K562 (cell line): ENCODE measurements at regions not wholly inside any gene's neighbourhood (a gene's known extent, or its start where the extent isn't known, plus 50 kb on each side); places are given as distances from the start of the nearest gene placed in this dataset.

Experiments used
- ATAC-seq: fragments of 200-7000 bp; cut with Tn5 transposase; 3 replicates; pipeline ENCODE4 v1.9.1; 2020; ENCODE audit warnings: moderate library complexity
- BruUV-seq: library from RNA; stranded (reverse); fragments of 400-500 nt; replicated peaks from 2 replicates; lab custom pipeline; 2021; lab: Mats Ljungman, UMichigan
- CTCF ChIA-PET: fragments of 300-600 bp; formaldehyde crosslinking; extraction: SDS; loops from one replicate; lab custom pipeline; 2021; ENCODE audit warnings: low intra/inter-chr PET ratio; lab: Yijun Ruan, JAX
- POLR2A ChIA-PET: fragments of 300-600, 350-650 bp; sonication (Branson Sonifier 250); formaldehyde crosslinking; extraction: SDS; loops from one replicate; lab custom pipeline; 2021; ENCODE audit warnings: antibody characterized with exemption, inconsistent platforms; lab: Yijun Ruan, JAX
- DNase-seq, 4 experiments: peaks; one replicate each; pipeline versions ENCODE4 v3.0.0 to v3.0.0-alpha.2; 2011 to 2018; ENCODE audit warnings: low spot score in 3 of 4, mixed read lengths in 3 of 4; ENCODE audit errors: extremely low read depth in 1 of 4
- FAIRE-seq: peaks from 2 replicates; lab custom pipeline; 2011; peaks lifted over from hg19 to GRCh38; lab: Jason Lieb, UNC
- H2AFZ ChIP-seq: 2 replicates; pipeline ENCODE4 v1.6.0; 2011; ENCODE audit warnings: low read depth, low read length, control low read depth, inconsistent platforms
- H3K27ac ChIP-seq: fragments of 200-600 bp; 3 replicates; pipeline ENCODE4 v1.8.0; 2011; ENCODE audit warnings: low read depth, mild to moderate bottlenecking, control low read depth, inconsistent platforms, low read length, moderate library complexity, mixed read lengths; ENCODE audit errors: extremely low read depth
- H3K27me3 ChIP-seq, 2 experiments: fragments of 300-600 bp in 1 of 2; 2 replicates in 1 of 2; 3 replicates in 1 of 2; pipeline versions ENCODE4 v1.6.0 to v1.8.0; 2011; ENCODE audit warnings: inconsistent platforms in 2 of 2, low read length in 2 of 2, mild to moderate bottlenecking in 1 of 2, mixed read lengths in 1 of 2, moderate library complexity in 1 of 2; ENCODE audit not compliant: control insufficient read depth in 2 of 2, insufficient read depth in 2 of 2
- H3K36me3 ChIP-seq: fragments of 300-600 bp; 3 replicates; pipeline ENCODE4 v1.8.0; 2011; ENCODE audit warnings: mild to moderate bottlenecking, low read length, inconsistent platforms; ENCODE audit not compliant: control insufficient read depth, insufficient read depth
- H3K4me1 ChIP-seq, 2 experiments: fragments of 200-600 bp in 1 of 2; replicated peaks in 1 of 2; 2 replicates in 1 of 2; 3 replicates in 1 of 2; pipeline versions ENCODE4 v1.5.1 to v1.8.0; 2011; ENCODE audit warnings: inconsistent platforms in 2 of 2, low read length in 2 of 2, mild to moderate bottlenecking in 1 of 2, mixed read lengths in 1 of 2, moderate library complexity in 1 of 2; ENCODE audit not compliant: control insufficient read depth in 2 of 2, insufficient read depth in 2 of 2
- H3K4me2 ChIP-seq: 2 replicates; pipeline ENCODE4 v1.6.1; 2011; ENCODE audit warnings: low read length, control low read depth, inconsistent platforms, mixed read lengths; ENCODE audit not compliant: insufficient read depth
- H3K4me3 ChIP-seq: fragments of 200-600 bp; sonication (generic), shearing (Covaris generic); 2 replicates; pipeline ENCODE4 v1.5.1; 2016; ENCODE audit warnings: control low read depth, inconsistent platforms
- H3K79me2 ChIP-seq: fragments of 200-600 bp; 3 replicates; pipeline ENCODE4 v1.8.0; 2011; ENCODE audit warnings: low read length, inconsistent platforms; ENCODE audit not compliant: control insufficient read depth, insufficient read depth
- H3K9ac ChIP-seq, 2 experiments: 2 replicates each; pipeline versions ENCODE4 v1.6.0 to v1.6.1; 2011; ENCODE audit warnings: low read depth in 2 of 2, low read length in 2 of 2, control low read depth in 1 of 2, inconsistent platforms in 1 of 2, mild to moderate bottlenecking in 1 of 2, mixed read lengths in 1 of 2; ENCODE audit not compliant: insufficient read depth in 1 of 2
- H3K9me1 ChIP-seq: one replicate; pipeline ENCODE4 v1.6.0; 2011; ENCODE audit warnings: inconsistent platforms, mild to moderate bottlenecking, low read length, moderate library complexity; ENCODE audit not compliant: control insufficient read depth, insufficient read depth
- H3K9me3 ChIP-seq: replicated peaks from 2 replicates; pipeline ENCODE4 v1.5.1; 2011; ENCODE audit warnings: low read depth, low read length, inconsistent platforms; ENCODE audit not compliant: control insufficient read depth, insufficient read depth
- H4K20me1 ChIP-seq: replicated peaks from 2 replicates; pipeline ENCODE4 v1.6.1; 2011; ENCODE audit warnings: low read length, inconsistent platforms, mixed read lengths; ENCODE audit not compliant: control insufficient read depth, insufficient read depth
- GATA2 ChIP-seq: sonication (generic); formaldehyde crosslinking; IDR thresholded peaks from 2 replicates; pipeline ENCODE4 v1.4.0; 2020; ENCODE audit warnings: mild to moderate bottlenecking, missing genetic modification reagents
- HINFP ChIP-seq: fragments of 450-650 bp; conservative IDR thresholded peaks from 2 replicates; pipeline ENCODE4 v1.6.1; 2016; ENCODE audit warnings: missing genetic modification characterization, low read depth, mild to moderate bottlenecking, control low read depth, missing compliant biosample characterization
- NBN ChIP-seq: fragments of 450-650 bp; IDR thresholded peaks from 2 replicates; pipeline ENCODE4 v1.6.1; 2016; ENCODE audit warnings: low read depth, mild to moderate bottlenecking
- NFIC ChIP-seq: fragments of 450-650 bp; IDR thresholded peaks from 2 replicates; pipeline ENCODE4 v1.6.1; 2017; ENCODE audit warnings: mild to moderate bottlenecking, inconsistent platforms
- PHF21A ChIP-seq: fragments of 450-650 bp; IDR thresholded peaks from 2 replicates; pipeline ENCODE4 v1.6.1; 2017; ENCODE audit warnings: low read depth, borderline replicate concordance
- POLR2AphosphoS5 ChIP-seq: IDR thresholded peaks from 2 replicates; pipeline ENCODE4 v1.6.1; 2011; ENCODE audit warnings: mild to moderate bottlenecking, low read depth, low read length, moderate library complexity; ENCODE audit not compliant: control insufficient read depth, insufficient read depth
- PTTG1 ChIP-seq: fragments of 450-650 bp; IDR thresholded peaks from 2 replicates; pipeline ENCODE4 v1.6.1; 2016; ENCODE audit warnings: low read depth, mild to moderate bottlenecking, missing genetic modification characterization, missing compliant biosample characterization
- SMARCA4 ChIP-seq: fragments of 450-650 bp; IDR thresholded peaks from 2 replicates; pipeline ENCODE4 v1.6.1; 2016
- TCF7L2 ChIP-seq: fragments of 150-350 bp; IDR thresholded peaks from 2 replicates; pipeline ENCODE4 v1.6.1; 2016; ENCODE audit warnings: low read depth, mild to moderate bottlenecking, low read length, moderate library complexity
- TCFL5 ChIP-seq: fragments of 250-450 bp; sonication (Bioruptor Pico); conservative IDR thresholded peaks from 2 replicates; pipeline ENCODE4 v1.6.1; 2021; ENCODE audit warnings: mild to moderate bottlenecking, moderate library complexity, matching md5 sums
- ZHX1 ChIP-seq: fragments of 150-350 bp; conservative IDR thresholded peaks from 2 replicates; pipeline ENCODE4 v1.6.1; 2014; ENCODE audit warnings: low read length
- ZNF785 ChIP-seq: fragments of 250-450 bp; sonication (Bioruptor Pico); IDR thresholded peaks from 2 replicates; pipeline ENCODE4 v1.4.0; 2020; ENCODE audit warnings: mild to moderate bottlenecking
- in situ Hi-C: fragments of 300-500 bp; cut with MboI; formaldehyde crosslinking; loops from 4 replicates; pipeline ENCODE4 v1.15.0; 2018; ENCODE audit warnings: inconsistent platforms, mixed read lengths
- intact Hi-C: fragments of 100-400 bp; cut with micrococcal nuclease; formaldehyde crosslinking; loops from 2 replicates; pipeline ENCODE4 v1.14.2; 2022
- TF ChIP-seq, protein P1 (sequence below): fragments of 450-650 bp; formaldehyde crosslinking; conservative IDR thresholded peaks from 2 replicates; pipeline ENCODE4 v1.4.0; 2022; ENCODE audit warnings: mild to moderate bottlenecking, missing genetic modification characterization
- TF ChIP-seq, protein P2 (sequence below): fragments of 450-650 bp; formaldehyde crosslinking; IDR thresholded peaks from 2 replicates; pipeline ENCODE4 v1.4.0; 2020; ENCODE audit warnings: mild to moderate bottlenecking, moderate library complexity
- TF ChIP-seq, protein P3 (sequence below): sonication (generic); formaldehyde crosslinking; IDR thresholded peaks from 2 replicates; pipeline ENCODE4 v1.8.1; 2023; ENCODE audit warnings: mild to moderate bottlenecking, missing genetic modification reagents, moderate library complexity

DNA sequence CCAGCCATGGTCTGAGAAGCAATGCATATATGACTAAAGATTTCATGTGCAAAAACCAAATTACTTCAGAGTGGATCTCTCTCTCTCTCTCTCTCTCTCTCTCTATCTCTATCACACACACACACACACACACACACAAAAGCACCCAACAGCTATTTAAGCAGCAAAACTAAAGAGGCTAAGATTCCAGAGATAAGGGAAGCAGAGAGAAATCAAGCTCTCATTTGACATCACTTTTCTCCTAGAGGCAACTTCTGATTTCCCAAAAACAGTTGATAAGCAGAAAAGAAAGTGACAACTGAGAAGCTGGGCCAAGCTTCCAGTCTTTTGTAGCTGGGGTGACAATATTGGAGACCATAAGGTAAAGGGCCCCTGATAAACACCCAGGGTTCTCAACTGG, 526.0 kb upstream of the NR2F2 start:
- CTCF ChIA-PET: no interaction called here
- TF ChIP-seq POLR2AphosphoS5 (no peak), PHF21A (no peak), NBN (no peak), ZNF785 (CRISPR knock-in tag) (no peak), TCF7L2 (no peak), GATA2 (CRISPR knock-in tag) (peak; percentile 53; the same call in 1 of the 2 replicates), TCFL5 (CRISPR knock-in tag) (no peak), NFIC (no peak), PTTG1 (tag) (no peak), SMARCA4 (0 out of 2 replicates have a peak, but pooled peaks have one; percentile 39), ZHX1 (no peak), HINFP (tag) (no peak)
- TF ChIP-seq, protein P1, sequence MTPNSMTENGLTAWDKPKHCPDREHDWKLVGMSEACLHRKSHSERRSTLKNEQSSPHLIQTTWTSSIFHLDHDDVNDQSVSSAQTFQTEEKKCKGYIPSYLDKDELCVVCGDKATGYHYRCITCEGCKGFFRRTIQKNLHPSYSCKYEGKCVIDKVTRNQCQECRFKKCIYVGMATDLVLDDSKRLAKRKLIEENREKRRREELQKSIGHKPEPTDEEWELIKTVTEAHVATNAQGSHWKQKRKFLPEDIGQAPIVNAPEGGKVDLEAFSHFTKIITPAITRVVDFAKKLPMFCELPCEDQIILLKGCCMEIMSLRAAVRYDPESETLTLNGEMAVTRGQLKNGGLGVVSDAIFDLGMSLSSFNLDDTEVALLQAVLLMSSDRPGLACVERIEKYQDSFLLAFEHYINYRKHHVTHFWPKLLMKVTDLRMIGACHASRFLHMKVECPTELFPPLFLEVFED (CRISPR knock-in tag): no peak
- TF ChIP-seq, protein P2, sequence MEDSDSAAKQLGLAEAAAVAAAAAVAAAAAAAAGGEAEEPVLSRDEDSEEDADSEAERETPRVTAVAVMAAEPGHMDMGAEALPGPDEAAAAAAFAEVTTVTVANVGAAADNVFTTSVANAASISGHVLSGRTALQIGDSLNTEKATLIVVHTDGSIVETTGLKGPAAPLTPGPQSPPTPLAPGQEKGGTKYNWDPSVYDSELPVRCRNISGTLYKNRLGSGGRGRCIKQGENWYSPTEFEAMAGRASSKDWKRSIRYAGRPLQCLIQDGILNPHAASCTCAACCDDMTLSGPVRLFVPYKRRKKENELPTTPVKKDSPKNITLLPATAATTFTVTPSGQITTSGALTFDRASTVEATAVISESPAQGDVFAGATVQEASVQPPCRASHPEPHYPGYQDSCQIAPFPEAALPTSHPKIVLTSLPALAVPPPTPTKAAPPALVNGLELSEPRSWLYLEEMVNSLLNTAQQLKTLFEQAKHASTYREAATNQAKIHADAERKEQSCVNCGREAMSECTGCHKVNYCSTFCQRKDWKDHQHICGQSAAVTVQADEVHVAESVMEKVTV (CRISPR knock-in tag): no peak
- TF ChIP-seq, protein P3, sequence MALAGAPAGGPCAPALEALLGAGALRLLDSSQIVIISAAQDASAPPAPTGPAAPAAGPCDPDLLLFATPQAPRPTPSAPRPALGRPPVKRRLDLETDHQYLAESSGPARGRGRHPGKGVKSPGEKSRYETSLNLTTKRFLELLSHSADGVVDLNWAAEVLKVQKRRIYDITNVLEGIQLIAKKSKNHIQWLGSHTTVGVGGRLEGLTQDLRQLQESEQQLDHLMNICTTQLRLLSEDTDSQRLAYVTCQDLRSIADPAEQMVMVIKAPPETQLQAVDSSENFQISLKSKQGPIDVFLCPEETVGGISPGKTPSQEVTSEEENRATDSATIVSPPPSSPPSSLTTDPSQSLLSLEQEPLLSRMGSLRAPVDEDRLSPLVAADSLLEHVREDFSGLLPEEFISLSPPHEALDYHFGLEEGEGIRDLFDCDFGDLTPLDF: no peak

More for the DNA sequence above, 526.0 kb upstream of the NR2F2 start:
- H3K79me2 ChIP-seq: no peaks in the 10 kb centered on the region
- no peaks in the 10 kb centered on the region for H3K9me1 ChIP-seq
- no peak overlapping the region for H2AFZ ChIP-seq
- DNase-seq: no peak
- intact Hi-C loops: no loop called here
- ATAC-seq: no peak
- no peaks in the 10 kb centered on the region for H3K9me3 ChIP-seq
- no TSS peak for BruUV-seq
- FAIRE-seq: no peak
- no peaks in the 10 kb centered on the region for H4K20me1 ChIP-seq
- H3K4me2 ChIP-seq: no peak overlapping the region
- POLR2A ChIA-PET: interaction anchor here (0.5 to 1.7 kb wide), 2 partner anchors 26 to 974 kb away, joined by 3 read pairs; no protein-coding TSS in a partner anchor
- no peak overlapping the region for H3K27ac ChIP-seq
- H3K27me3 ChIP-seq: no peaks in the 10 kb centered on the region
- no peak overlapping the region for H3K4me3 ChIP-seq
- H3K4me1 ChIP-seq: no peaks in the 10 kb centered on the region
- H3K9ac ChIP-seq: no peak overlapping the region
- in situ Hi-C loops: no loop called here
- H3K36me3 ChIP-seq: no peaks in the 10 kb centered on the region; the same call in 2 of the 3 replicates
